ENCODE measurements at regions not wholly inside any gene's neighbourhood (a gene's known extent, or its start where the extent isn't known, plus 50 kb on each side); places are given as distances from the start of the nearest gene placed in this dataset.
A peak's percentile ranks its signal among the peaks of the same experiment; 100 is the strongest.
"Not testable (repeated sequence)": the region's sequence is repeated elsewhere in the genome, so short reads cannot be mapped to it uniquely, and the experiment has no call there.

- DNase-seq (ENCODE audit: low spot score) (no peak), ATAC-seq (ENCODE audit: low read depth) (peak; percentile 72)
- Histone ChIP-seq H3K36me3 (ENCODE audit: low read depth) (no peaks in the 10 kb centered on the region), H3K9me3 (ENCODE audit: severe bottlenecking) (no peaks in the 10 kb centered on the region), H3K27me3 (ENCODE audit: insufficient read depth, poor library complexity, severe bottlenecking) (no peaks in the 10 kb centered on the region), H3K4me3 (ENCODE audit: severe bottlenecking) (no peak overlapping the region), H3K4me1 (ENCODE audit: insufficient read depth, poor library complexity, severe bottlenecking) (peaks cover 43% of the 10 kb centered on the region), H3K27ac (ENCODE audit: poor library complexity, severe bottlenecking) (peak overlapping the region; percentile 89)
- TF ChIP-seq, protein P1, sequence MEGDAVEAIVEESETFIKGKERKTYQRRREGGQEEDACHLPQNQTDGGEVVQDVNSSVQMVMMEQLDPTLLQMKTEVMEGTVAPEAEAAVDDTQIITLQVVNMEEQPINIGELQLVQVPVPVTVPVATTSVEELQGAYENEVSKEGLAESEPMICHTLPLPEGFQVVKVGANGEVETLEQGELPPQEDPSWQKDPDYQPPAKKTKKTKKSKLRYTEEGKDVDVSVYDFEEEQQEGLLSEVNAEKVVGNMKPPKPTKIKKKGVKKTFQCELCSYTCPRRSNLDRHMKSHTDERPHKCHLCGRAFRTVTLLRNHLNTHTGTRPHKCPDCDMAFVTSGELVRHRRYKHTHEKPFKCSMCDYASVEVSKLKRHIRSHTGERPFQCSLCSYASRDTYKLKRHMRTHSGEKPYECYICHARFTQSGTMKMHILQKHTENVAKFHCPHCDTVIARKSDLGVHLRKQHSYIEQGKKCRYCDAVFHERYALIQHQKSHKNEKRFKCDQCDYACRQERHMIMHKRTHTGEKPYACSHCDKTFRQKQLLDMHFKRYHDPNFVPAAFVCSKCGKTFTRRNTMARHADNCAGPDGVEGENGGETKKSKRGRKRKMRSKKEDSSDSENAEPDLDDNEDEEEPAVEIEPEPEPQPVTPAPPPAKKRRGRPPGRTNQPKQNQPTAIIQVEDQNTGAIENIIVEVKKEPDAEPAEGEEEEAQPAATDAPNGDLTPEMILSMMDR (IDR thresholded peaks at IDR 0.05; ENCODE audit: poor library complexity, severe bottlenecking), result no peak
Observed at GRCh38 chr9:22170556-22170955, 161.5 kb upstream of the CDKN2B start.

DNA sequence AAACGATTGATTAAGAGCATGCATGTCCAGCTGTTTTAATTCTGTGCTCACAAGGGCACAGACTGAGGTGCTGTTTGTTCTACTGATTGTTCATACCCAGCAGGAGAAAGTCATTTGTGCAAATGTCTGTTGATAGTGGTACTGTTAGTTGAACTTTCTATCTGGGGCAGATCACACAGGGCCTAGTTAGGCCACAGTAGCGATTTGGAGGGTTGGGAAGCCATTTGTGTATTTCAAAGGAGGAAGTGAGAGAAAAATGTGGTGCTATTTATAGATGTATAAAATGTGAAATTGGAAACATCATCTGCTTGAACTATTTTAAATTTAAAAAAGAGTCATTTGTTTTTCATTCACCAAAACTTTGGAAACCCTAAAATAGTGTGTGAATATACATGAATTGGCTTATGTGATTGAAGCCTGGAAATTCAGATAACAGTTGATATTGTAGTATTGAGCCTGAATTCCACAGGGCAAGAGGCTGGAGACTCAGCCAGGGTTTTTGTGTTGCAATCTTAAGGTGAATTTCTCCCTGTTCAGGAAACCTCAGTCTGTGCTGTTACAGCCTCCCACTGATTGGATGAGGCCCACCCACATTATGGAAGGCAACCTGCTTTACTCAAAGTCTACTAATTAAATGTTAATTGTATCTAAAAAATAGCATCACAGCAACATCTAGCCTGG is 162.0 kb upstream of the CDKN2B start:
- no peaks in the 10 kb centered on the region for H3K9me3 ChIP-seq (ENCODE audit: severe bottlenecking)
- H3K27ac ChIP-seq (ENCODE audit: poor library complexity, severe bottlenecking), result peak overlapping the region; percentile 89
- no peak for DNase-seq (ENCODE audit: low spot score)
- no peaks in the 10 kb centered on the region for H3K36me3 ChIP-seq (ENCODE audit: low read depth)
- no peak; the same call in 2 of the 3 replicates for ATAC-seq (ENCODE audit: low read depth)
- TF ChIP-seq, protein P1 (IDR thresholded peaks at IDR 0.05; ENCODE audit: poor library complexity, severe bottlenecking), result no peak
- no peaks in the 10 kb centered on the region for H3K27me3 ChIP-seq (ENCODE audit: insufficient read depth, poor library complexity, severe bottlenecking)
- H3K4me3 ChIP-seq (ENCODE audit: severe bottlenecking), result no peak overlapping the region
- peaks cover 40% of the 10 kb centered on the region for H3K4me1 ChIP-seq (ENCODE audit: insufficient read depth, poor library complexity, severe bottlenecking)

DNA sequence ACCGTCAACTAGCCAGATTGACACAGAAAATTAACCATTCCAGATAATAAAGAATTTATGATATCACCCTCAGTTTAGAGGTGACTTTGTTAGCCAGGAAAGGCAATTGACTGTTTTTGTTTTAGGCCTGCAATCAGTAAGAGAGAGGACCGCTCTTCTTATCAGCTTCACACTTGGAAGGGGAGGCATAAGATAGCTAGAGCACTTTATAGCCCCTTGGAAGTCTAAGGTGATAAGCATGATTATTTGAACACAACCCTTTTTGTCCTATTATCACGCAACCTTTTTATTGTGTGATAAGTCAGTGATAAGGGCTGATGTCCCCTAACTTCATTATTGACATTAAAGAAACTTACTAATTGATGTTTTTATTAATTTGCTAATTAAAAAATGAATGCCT is 162.6 kb upstream of the CDKN2B start:
- no peaks in the 10 kb centered on the region for H3K36me3 ChIP-seq (ENCODE audit: low read depth)
- DNase-seq (ENCODE audit: low spot score) (no peak), ATAC-seq (ENCODE audit: low read depth) (no peak)
- no peak overlapping the region for H3K4me3 ChIP-seq (ENCODE audit: severe bottlenecking)
- H3K9me3 ChIP-seq (ENCODE audit: severe bottlenecking), result no peaks in the 10 kb centered on the region
- peaks cover 38% of the 10 kb centered on the region for H3K4me1 ChIP-seq (ENCODE audit: insufficient read depth, poor library complexity, severe bottlenecking)
- H3K27ac ChIP-seq (ENCODE audit: poor library complexity, severe bottlenecking), result peak overlapping the region; percentile 89
- H3K27me3 ChIP-seq (ENCODE audit: insufficient read depth, poor library complexity, severe bottlenecking), result no peaks in the 10 kb centered on the region
- TF ChIP-seq, protein P1 (IDR thresholded peaks at IDR 0.05; ENCODE audit: poor library complexity, severe bottlenecking), result no peak

GRCh38 chr9:22173908-22174307 is 164.8 kb upstream of the CDKN2B start:
- Histone ChIP-seq H3K4me1 (ENCODE audit: insufficient read depth, poor library complexity, severe bottlenecking) (peaks cover 30% of the 10 kb centered on the region), H3K9me3 (ENCODE audit: severe bottlenecking) (no peaks in the 10 kb centered on the region), H3K27me3 (ENCODE audit: insufficient read depth, poor library complexity, severe bottlenecking) (no peaks in the 10 kb centered on the region), H3K36me3 (ENCODE audit: low read depth) (no peaks in the 10 kb centered on the region), H3K27ac (ENCODE audit: poor library complexity, severe bottlenecking) (no peak overlapping the region), H3K4me3 (ENCODE audit: severe bottlenecking) (no peak overlapping the region)
- DNase-seq (ENCODE audit: low spot score), result no peak
- TF ChIP-seq, protein P1 (IDR thresholded peaks at IDR 0.05; ENCODE audit: poor library complexity, severe bottlenecking), result no peak
- ATAC-seq (ENCODE audit: low read depth), result no peak

- Histone ChIP-seq H3K9me3 (ENCODE audit: severe bottlenecking) (no peaks in the 10 kb centered on the region), H3K36me3 (ENCODE audit: low read depth) (no peaks in the 10 kb centered on the region), H3K27ac (ENCODE audit: poor library complexity, severe bottlenecking) (no peak overlapping the region), H3K4me3 (ENCODE audit: severe bottlenecking) (no peak overlapping the region), H3K4me1 (ENCODE audit: insufficient read depth, poor library complexity, severe bottlenecking) (peaks cover 9% of the 10 kb centered on the region), H3K27me3 (ENCODE audit: insufficient read depth, poor library complexity, severe bottlenecking) (no peaks in the 10 kb centered on the region)
- TF ChIP-seq, protein P1 (IDR thresholded peaks at IDR 0.05; ENCODE audit: poor library complexity, severe bottlenecking), result no peak
- ATAC-seq (ENCODE audit: low read depth) (no peak), DNase-seq (ENCODE audit: low spot score) (no peak)
Observed at GRCh38 chr9:22175972-22176545, 167.0 kb upstream of the CDKN2B start.

GRCh38 chr9:22181021-22181420 is 171.9 kb upstream of the CDKN2B start:
- DNase-seq (ENCODE audit: low spot score); H3K27ac ChIP-seq (ENCODE audit: poor library complexity, severe bottlenecking); H3K4me3 ChIP-seq (ENCODE audit: severe bottlenecking); H3K36me3 ChIP-seq (ENCODE audit: low read depth); H3K9me3 ChIP-seq (ENCODE audit: severe bottlenecking); H3K4me1 ChIP-seq (ENCODE audit: insufficient read depth, poor library complexity, severe bottlenecking); H3K27me3 ChIP-seq (ENCODE audit: insufficient read depth, poor library complexity, severe bottlenecking); ATAC-seq (ENCODE audit: low read depth): not testable (repeated sequence)
